M059J (cell line): ENCODE measurements at regions not wholly inside any gene's neighbourhood (a gene's known extent, or its start where the extent isn't known, plus 50 kb on each side); places are given as distances from the start of the nearest gene placed in this dataset.
A peak's percentile ranks its signal among the peaks of the same experiment; 100 is the strongest.

ENCODE experiments used
- DNase-seq: peaks from one replicate; pipeline ENCODE4 v3.0.0-alpha.2; 2012; ENCODE audit warnings: low read depth

GRCh38 chr3:31341130-31341529 lies 191.6 kb upstream of the STT3B start:
- DNase-seq: peak; percentile 10

- peak; percentile 31 for DNase-seq
Measured at GRCh38 chr3:31343075-31343474, 189.7 kb upstream of the STT3B start.

GRCh38 chr3:31345581-31345980 lies 187.1 kb upstream of the STT3B start:
- no peak for DNase-seq

DNA sequence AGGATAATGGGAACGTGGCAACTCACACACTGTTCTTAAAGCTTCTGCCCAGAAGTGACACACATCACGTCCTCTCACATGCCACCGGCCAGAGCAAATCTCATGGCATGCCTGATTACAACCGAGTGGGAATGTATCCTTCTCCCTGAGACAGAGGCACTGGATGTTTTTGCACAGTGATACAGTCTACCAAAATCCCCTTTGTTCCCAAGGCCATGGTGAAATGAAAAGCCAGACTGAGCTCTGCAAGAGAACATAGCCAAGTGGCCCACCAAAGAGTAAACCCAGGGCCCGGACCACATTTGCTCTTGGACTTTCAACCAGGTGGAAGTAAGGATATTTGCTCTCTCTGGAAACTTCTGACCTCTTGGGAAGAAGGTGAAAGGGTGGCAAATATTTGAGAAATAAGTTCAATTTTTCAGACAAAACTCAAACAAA lies 186.2 kb upstream of the STT3B start:
- no peak for DNase-seq

DNA sequence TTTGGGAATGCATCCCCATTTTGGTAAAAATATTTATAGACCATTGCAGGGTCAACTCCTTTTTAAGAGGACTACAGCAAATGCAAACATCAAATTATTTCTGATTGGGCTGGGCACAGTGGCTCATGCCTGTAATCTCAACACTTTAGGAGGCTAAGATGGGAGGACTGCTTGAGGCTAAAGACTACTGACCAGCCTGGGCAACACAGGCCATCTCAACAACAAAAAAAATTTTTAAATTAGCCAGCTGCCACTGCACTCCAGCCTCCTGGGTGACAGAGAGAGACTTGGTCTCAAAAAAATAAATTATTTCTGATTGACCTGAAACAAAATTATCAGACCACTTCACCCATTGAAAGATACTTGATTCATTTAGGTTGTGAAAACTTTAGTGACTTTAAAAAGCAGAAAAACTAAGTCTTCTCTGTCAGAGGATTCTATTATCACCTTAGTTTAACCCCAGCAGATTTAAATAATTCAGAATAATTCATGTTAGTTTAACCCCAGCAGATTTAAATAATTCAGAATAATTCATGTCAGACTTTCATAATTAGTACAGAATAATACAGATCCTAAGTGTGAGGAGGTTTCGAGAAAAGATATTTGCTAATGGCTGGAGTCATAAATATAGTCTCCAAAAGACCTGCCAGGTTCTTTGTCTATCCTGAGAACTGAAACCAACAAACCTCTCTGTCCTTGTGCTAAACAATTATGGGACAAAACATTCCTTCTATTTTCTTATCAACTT lies 183.6 kb upstream of the STT3B start:
- no peak for DNase-seq

DNA sequence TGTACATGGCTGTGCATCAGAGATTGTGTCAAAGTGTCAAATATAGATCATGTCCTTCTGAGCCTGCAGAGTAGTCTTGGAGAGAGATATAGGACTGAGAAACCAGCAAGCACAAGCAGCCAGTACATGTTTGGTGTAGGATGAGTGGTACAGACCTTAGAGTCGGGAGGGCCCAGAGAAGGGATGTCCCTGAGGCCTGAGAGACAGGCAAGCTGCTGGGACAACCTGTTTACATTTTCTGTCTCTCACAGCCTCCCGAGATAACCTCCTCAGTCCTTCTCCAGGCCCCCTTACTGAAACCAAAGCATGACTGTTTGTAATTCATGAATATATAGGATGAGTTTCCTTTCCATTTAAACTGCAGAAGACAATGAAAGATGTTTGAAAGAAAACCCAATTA lies 182.4 kb upstream of the STT3B start:
- no peak for DNase-seq

DNA sequence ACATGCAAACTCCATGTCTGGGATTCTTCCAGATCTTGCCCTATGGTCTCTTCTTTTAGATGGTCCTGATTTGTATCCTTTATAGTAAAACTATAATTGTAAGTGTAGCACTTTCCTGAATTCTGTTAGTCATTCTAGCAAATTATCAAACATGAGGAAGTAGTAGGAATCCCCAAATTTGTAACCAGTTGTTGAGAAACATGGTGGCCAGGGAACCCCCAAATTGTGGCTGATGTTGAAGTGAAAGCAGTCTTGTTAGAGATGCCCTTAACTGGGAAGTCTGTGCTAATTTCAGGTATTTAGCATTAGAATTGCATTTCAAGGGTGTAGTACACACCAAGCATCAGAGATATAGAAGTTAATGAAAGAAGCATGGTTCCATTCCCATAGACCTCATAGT lies 180.4 kb upstream of the STT3B start:
- no peak for DNase-seq

DNA sequence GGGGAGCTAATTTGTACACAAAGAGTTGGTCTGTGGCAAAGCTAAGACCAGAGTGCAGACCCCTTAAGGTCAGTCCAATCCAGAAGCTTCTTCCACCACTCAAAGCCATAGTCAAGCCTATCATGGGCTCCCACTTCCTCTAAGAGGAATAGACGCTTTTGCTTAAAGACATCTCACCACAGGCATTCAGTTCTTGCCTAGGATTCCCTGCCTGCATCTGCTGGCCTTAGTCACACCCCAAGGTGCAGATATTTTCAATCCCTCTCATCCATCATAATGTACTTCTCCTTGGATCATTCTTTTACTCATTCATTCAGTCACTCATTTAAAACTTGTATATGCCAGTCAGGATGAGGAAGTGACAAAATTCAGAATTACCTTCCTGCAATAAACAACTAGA lies 179.6 kb upstream of the STT3B start:
- no peak for DNase-seq

- DNase-seq: no peak
Measured at GRCh38 chr3:31354373-31354772, 178.4 kb upstream of the STT3B start.

- DNase-seq: no peak
Measured at GRCh38 chr3:31355807-31356206, 176.9 kb upstream of the STT3B start.

- DNase-seq: peak; percentile 27
Measured at GRCh38 chr3:31356941-31357340, 175.8 kb upstream of the STT3B start.

DNA sequence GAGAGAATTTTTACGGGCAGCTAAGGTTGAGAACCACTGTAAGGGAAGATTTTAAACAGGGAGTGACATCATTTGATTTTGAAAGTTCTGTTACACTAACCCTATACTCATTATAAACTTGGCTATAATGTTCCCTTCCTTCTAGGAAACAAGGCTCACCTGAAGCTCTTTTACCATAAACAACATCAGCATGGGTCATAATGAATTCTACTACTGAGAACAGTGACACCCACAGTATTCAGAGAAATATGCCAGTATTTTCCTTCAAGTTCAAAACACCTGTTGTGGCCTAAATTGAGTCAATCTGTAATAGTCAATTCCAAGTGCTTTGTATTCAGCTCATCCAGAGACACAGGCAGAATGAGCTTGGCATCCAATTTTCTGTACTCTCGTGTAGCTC lies 175.3 kb upstream of the STT3B start:
- no peak for DNase-seq

GRCh38 chr3:31358473-31359070 lies 174.2 kb upstream of the STT3B start:
- no peak for DNase-seq

GRCh38 chr3:31361371-31362273 lies 171.1 kb upstream of the STT3B start:
- peak; percentile 88 for DNase-seq

DNA sequence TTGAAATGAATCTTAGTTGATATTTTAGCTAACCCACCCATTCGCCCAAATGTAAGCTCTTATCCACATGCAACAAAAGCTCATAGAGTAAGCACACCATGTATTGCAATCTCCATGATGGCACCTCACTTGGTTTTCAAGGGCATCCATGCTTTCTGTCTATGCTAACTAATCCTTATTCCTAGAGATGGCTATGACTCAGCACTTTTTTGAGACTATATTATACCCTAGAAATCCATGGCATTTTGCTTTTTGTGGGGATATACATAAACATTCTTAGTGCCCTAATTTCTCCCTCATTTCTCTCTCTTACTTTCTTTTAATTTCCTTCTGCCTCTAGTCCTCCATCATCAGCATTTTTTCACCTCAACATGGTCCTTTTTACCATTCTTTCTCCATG lies 168.5 kb upstream of the STT3B start:
- DNase-seq: no peak

DNA sequence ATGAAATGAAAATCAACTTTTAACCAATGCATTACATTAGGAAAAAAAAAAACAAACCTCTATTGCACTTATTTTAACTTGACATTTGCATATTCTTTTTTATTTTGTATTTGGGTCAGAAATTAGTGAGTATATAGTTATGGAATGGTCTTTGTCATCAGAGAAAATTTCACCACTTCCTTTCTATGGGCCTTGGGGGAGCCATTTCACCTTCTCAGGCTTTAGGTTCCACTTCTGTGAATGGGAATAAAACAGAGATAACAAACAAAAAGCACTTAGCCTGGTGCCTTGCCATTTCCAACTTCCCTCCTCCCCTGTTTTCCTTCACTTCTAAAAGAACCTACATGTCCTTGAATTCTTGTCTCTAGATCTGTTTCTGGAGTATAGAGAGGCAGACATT lies 168.0 kb upstream of the STT3B start:
- peak; percentile 68 for DNase-seq

DNA sequence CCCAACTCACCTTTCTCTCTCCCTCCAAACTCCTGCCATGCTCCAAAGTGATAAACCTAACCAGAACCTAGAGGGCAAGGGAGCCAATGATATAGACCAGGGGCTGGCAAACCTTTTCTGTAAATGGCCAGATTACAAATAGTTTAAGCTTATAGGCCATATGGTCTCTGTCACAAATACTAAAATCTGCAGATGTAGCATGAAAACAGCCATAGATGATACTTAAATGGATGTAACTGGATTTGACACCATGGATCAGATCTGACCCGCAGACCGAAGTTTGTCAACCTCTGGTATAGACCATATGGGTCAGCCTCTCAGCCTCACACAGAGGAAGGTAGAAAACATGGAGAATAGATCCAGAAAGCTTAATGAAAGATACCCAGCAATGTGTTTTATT lies 165.2 kb upstream of the STT3B start:
- DNase-seq: no peak

GRCh38 chr3:31369637-31370379 lies 162.9 kb upstream of the STT3B start:
- peak; percentile 8 for DNase-seq

DNA sequence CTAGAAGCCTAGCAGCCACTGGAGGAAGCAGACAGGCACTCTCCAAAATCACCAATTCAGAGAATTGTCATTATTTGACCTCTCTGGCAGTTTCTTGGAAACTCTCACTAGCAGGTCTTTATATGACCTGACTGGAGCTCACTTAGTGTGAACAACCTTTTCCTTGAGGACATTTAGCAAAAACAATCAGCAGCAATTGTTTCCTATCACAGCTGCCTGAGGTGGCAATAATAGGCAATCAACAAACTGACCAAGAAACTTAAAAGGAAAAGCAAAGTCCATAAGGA lies 162.4 kb upstream of the STT3B start:
- no peak for DNase-seq

- no peak for DNase-seq
Measured at GRCh38 chr3:31370681-31371080, 162.0 kb upstream of the STT3B start.

DNA sequence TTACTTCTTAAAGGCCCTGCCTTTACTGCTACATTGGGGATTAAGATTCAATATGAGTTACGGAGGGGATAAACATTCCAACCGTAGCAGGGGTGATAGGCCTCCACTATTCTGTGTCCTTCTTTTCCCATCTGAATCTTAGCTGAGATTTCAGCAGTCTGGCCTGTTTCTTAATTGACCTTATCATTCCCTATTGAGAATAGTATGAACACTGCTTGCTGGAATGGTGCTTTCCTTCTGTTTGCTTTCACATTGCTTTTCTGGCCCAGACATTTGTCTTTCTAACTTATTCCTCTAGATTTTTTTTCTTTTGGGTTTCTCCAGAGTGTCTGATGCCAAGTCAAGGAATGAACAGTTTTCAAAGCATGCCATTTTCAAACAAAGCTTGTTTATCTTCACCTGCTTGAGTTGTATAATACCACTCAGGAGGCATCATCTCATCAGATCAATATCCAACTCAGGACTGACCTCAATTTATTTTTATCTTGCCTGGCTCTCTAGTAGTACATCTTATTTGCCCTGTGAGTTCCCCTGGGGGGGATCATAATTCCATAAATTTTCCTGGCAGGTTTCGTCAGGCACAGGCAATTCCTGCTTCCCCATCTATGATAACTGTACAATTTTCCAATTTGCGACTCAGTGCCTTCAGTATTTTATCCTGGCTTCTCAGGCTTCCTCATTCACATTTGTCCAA lies 161.1 kb upstream of the STT3B start:
- no peak for DNase-seq

DNA sequence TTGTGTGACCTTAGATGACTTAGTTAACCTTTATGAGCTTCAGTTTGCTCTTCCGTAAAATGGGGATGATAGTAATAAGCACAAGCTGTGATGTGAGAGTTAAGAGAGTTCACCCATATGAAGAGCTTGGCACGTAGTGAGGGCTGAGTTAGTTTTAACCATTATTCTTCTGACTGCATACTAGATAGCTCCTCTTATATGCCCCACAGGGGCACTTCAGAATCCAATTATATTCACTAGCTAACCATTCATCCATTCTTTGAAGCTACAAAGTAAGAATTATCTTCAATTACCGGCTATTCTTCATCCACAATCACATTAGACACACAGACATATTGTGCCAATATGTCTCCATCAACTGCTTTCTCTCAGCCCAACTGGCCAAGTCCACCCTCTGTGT lies 159.0 kb upstream of the STT3B start:
- DNase-seq: no peak
